Thyroid gland (tissue), 4 donors: ENCODE measurements at regions not wholly inside any gene's neighbourhood (a gene's known extent, or its start where the extent isn't known, plus 50 kb on each side); places are given as distances from the start of the nearest gene placed in this dataset.
A peak's percentile ranks its signal among the peaks of the same experiment; 100 is the strongest.

Source experiments
- DNase-seq, 2 donors: peaks; one replicate each; pipeline ENCODE4 v3.0.0-alpha.2; 2019
- H3K27ac ChIP-seq, 3 donors: fragments of 200-600 bp; sonication (generic); 1 replicate in 2 of 3; 2 replicates in 1 of 3; pipeline ENCODE4 v1.5.1; 2016 to 2019; ENCODE audit warnings: mild to moderate bottlenecking in 1 of 3, moderate library complexity in 1 of 3
- H3K27me3 ChIP-seq: fragments of 200-600 bp; sonication (generic); one replicate; pipeline ENCODE4 v1.5.1; 2019
- H3K36me3 ChIP-seq, 2 donors: fragments of 200-600 bp; sonication (generic); one replicate each; pipeline ENCODE4 v1.5.1; 2016 to 2019
- H3K4me1 ChIP-seq, 2 donors: fragments of 200-600 bp; sonication (generic); one replicate each; pipeline ENCODE4 v1.5.1; 2017 to 2019
- H3K4me3 ChIP-seq, 3 donors: fragments of 200-600 bp; sonication (generic); replicated peaks in 1 of 3; 1 replicate in 2 of 3; 2 replicates in 1 of 3; pipeline ENCODE4 v1.5.1; 2016; ENCODE audit warnings: mild to moderate bottlenecking in 1 of 3
- H3K9me3 ChIP-seq: fragments of 200-600 bp; sonication (generic); one replicate; pipeline ENCODE4 v1.5.1; 2017
- CTCF ChIP-seq, 6 experiments: fragments of 200-600 bp in 3 of 6; fragments of 450-650 bp in 3 of 6; sonication (generic) in 3 of 6; IDR thresholded peaks; one replicate each; pipeline ENCODE4 v1.5.1; 2016 to 2019; ENCODE audit warnings: antibody characterized with exemption in 6 of 6, mild to moderate bottlenecking in 2 of 6, inconsistent platforms in 1 of 6, moderate library complexity in 1 of 6
- POLR2A ChIP-seq, 2 donors: fragments of 450-650 bp; IDR thresholded peaks; one replicate each; pipeline ENCODE4 v1.6.1; 2017; ENCODE audit warnings: antibody characterized with exemption in 2 of 2, mild to moderate bottlenecking in 2 of 2, moderate library complexity in 1 of 2
- WGBS, 2 donors: methylation state at CpG; one replicate each; pipeline ENCODE4 v1.1.5; 2017; 5-methylcytosine and 5-hydroxymethylcytosine counted together
- intact Hi-C: fragments of 100-400 bp; cut with DNase I; formaldehyde crosslinking; loops from one replicate; pipeline ENCODE4 v1.15.1; 2023

GRCh38 chrX:3962511-3963311, 249.3 kb upstream of the PRKX start:
- no peak for TF ChIP-seq POLR2A (IDR thresholded peaks at IDR 0.05)
- peak in 5 of 6 experiments; percentile 16 to 52 (median 38) for TF ChIP-seq CTCF (IDR thresholded peaks at IDR 0.05)
- intact Hi-C loops = no loop called here
- no peaks in the 10 kb centered on the region for H3K9me3 ChIP-seq
- H3K27me3 ChIP-seq = no peaks in the 10 kb centered on the region
- H3K4me1 ChIP-seq = peaks cover 0 to 4% of the 10 kb centered on the region in 2 donors
- no peak overlapping the region for H3K4me3 ChIP-seq
- H3K27ac ChIP-seq = no peak overlapping the region
- H3K36me3 ChIP-seq = no peaks in the 10 kb centered on the region
- WGBS, 2 donors = 6% methylated on average over 13 of the region's 13 CpGs
- DNase-seq = peak in 1 of 2 donors; percentile 0

- Histone ChIP-seq H3K36me3 (no peaks in the 10 kb centered on the region), H3K27me3 (no peaks in the 10 kb centered on the region), H3K4me1 (peaks cover 0 to 4% of the 10 kb centered on the region in 2 donors), H3K9me3 (no peaks in the 10 kb centered on the region), H3K27ac (no peak overlapping the region), H3K4me3 (no peak overlapping the region)
- TF ChIP-seq POLR2A (IDR thresholded peaks at IDR 0.05) = no peak
- DNase-seq = no peak
- intact Hi-C loops = no loop called here
Measured at GRCh38 chrX:3960952-3961351, 247.5 kb upstream of the PRKX start.

- no peaks in the 10 kb centered on the region for H3K4me1 ChIP-seq
- no peak for DNase-seq
- intact Hi-C loops = no loop called here
- no peaks in the 10 kb centered on the region for H3K36me3 ChIP-seq
- TF ChIP-seq POLR2A (IDR thresholded peaks at IDR 0.05) (no peak), CTCF (IDR thresholded peaks at IDR 0.05) (no peak)
- H3K4me3 ChIP-seq = no peak overlapping the region
- no peaks in the 10 kb centered on the region for H3K9me3 ChIP-seq
- H3K27ac ChIP-seq = no peak overlapping the region
- WGBS, 2 donors = 78 to 81% methylated on average over 2 of the region's 2 CpGs
- H3K27me3 ChIP-seq = no peaks in the 10 kb centered on the region
Measured at GRCh38 chrX:3951859-3952258, 238.4 kb upstream of the PRKX start.

GRCh38 chrX:3950373-3950772, 236.9 kb upstream of the PRKX start:
- no peak for DNase-seq
- H3K9me3 ChIP-seq = no peaks in the 10 kb centered on the region
- no peaks in the 10 kb centered on the region for H3K4me1 ChIP-seq
- H3K36me3 ChIP-seq = no peaks in the 10 kb centered on the region
- H3K27me3 ChIP-seq = no peaks in the 10 kb centered on the region
- no peak overlapping the region for H3K27ac ChIP-seq
- TF ChIP-seq POLR2A (IDR thresholded peaks at IDR 0.05) = no peak
- TF ChIP-seq CTCF (IDR thresholded peaks at IDR 0.05) = no peak
- 61 to 79% methylated on average over 3 of the region's 3 CpGs for WGBS, 2 donors
- no peak overlapping the region for H3K4me3 ChIP-seq
- intact Hi-C loops = no loop called here

- intact Hi-C loops = no loop called here
- WGBS, 2 donors = 64 to 69% methylated on average over 3 of the region's 3 CpGs
- Histone ChIP-seq H3K9me3 (no peaks in the 10 kb centered on the region), H3K4me1 (no peaks in the 10 kb centered on the region), H3K4me3 (no peak overlapping the region), H3K27me3 (no peaks in the 10 kb centered on the region), H3K36me3 (no peaks in the 10 kb centered on the region), H3K27ac (no peak overlapping the region)
- no peak for DNase-seq
- no peak for TF ChIP-seq CTCF (IDR thresholded peaks at IDR 0.05)
- TF ChIP-seq POLR2A (IDR thresholded peaks at IDR 0.05) = no peak
Measured at GRCh38 chrX:3943965-3944364, 230.5 kb upstream of the PRKX start.
